ENCODE measurements at regions not wholly inside any gene's neighbourhood (a gene's known extent, or its start where the extent isn't known, plus 50 kb on each side); places are given as distances from the start of the nearest gene placed in this dataset.

GRCh38 chrX:39974270-39974669, 123.5 kb downstream of the BCOR start:
- DNase-seq, result no peak

- DNase-seq, result no peak
Measured at GRCh38 chrX:39975101-39975925, 122.4 kb downstream of the BCOR start.

GRCh38 chrX:39981946-39982345, 115.8 kb downstream of the BCOR start:
- DNase-seq, result no peak

GRCh38 chrX:39982948-39983347, 114.8 kb downstream of the BCOR start:
- DNase-seq, result peak in 1 of 2 experiments; percentile 43

- no peak for DNase-seq
Measured at GRCh38 chrX:39983715-39984114, 114.0 kb downstream of the BCOR start.

- no peak for DNase-seq
Measured at GRCh38 chrX:39984191-39984956, 113.4 kb downstream of the BCOR start.

GRCh38 chrX:39985071-39985470, 112.7 kb downstream of the BCOR start:
- DNase-seq, result no peak

GRCh38 chrX:39985551-39985950, 112.2 kb downstream of the BCOR start:
- no peak for DNase-seq

GRCh38 chrX:39988496-39988895, 109.3 kb downstream of the BCOR start:
- DNase-seq, result no peak

GRCh38 chrX:39990388-39990787, 107.4 kb downstream of the BCOR start:
- no peak for DNase-seq

GRCh38 chrX:39992300-39992699, 105.5 kb downstream of the BCOR start:
- DNase-seq, result no peak

GRCh38 chrX:39995457-39995856, 102.3 kb downstream of the BCOR start:
- DNase-seq, result no peak

GRCh38 chrX:39996536-39996935, 101.2 kb downstream of the BCOR start:
- DNase-seq, result no peak

- no peak for DNase-seq
Measured at GRCh38 chrX:39998636-39999406, 98.9 kb downstream of the BCOR start.
